ENCODE measurements at regions not wholly inside any gene's neighbourhood (a gene's known extent, or its start where the extent isn't known, plus 50 kb on each side); places are given as distances from the start of the nearest gene placed in this dataset.

GRCh38 chr18:23077493-23078256 is 57.6 kb upstream of the CABLES1 start:
- Histone ChIP-seq H3K4me3 (no peak overlapping the region), H3K36me3 (no peaks in the 10 kb centered on the region), H3K27me3 (no peaks in the 10 kb centered on the region), H3K9me3 (no peaks in the 10 kb centered on the region), H3K27ac (no peak overlapping the region), H3K4me1 (peaks cover 0 to 3% of the 10 kb centered on the region in 2 donors)
- peak in 1 of 3 experiments; percentile 7 for TF ChIP-seq CTCF (IDR thresholded peaks at IDR 0.05)
- DNase-seq (ENCODE audit: low spot score in 2 of 2): no peak
- intact Hi-C loops (cut with DNase I): no loop called here

- no peaks in the 10 kb centered on the region for H3K4me1 ChIP-seq
- H3K27ac ChIP-seq: no peak overlapping the region
- no peak for DNase-seq (ENCODE audit: low spot score in 2 of 2)
- no peaks in the 10 kb centered on the region for H3K27me3 ChIP-seq
- no peaks in the 10 kb centered on the region for H3K36me3 ChIP-seq
- intact Hi-C loops (cut with DNase I): no loop called here
- TF ChIP-seq CTCF (IDR thresholded peaks at IDR 0.05): no peak
- H3K4me3 ChIP-seq: no peak overlapping the region
- H3K9me3 ChIP-seq: no peaks in the 10 kb centered on the region
Observed at GRCh38 chr18:23085066-23085465, 50.2 kb upstream of the CABLES1 start.
